Immature natural killer cell (primary cell): ENCODE measurements at regions not wholly inside any gene's neighbourhood (a gene's known extent, or its start where the extent isn't known, plus 50 kb on each side); places are given as distances from the start of the nearest gene placed in this dataset.
A peak's percentile ranks its signal among the peaks of the same experiment; 100 is the strongest.

Source experiments
- DNase-seq, 3 donors: peaks; one replicate each; pipeline ENCODE4 v3.0.0; 2022; ENCODE audit warnings: mixed read lengths in 1 of 3
- H3K27ac Mint-ChIP-seq, 6 donors: one replicate each; pipeline ENCODE4 v1.8.0; 2020; ENCODE audit warnings: mixed read lengths in 6 of 6, mild to moderate bottlenecking in 5 of 6, inconsistent platforms in 4 of 6, moderate library complexity in 3 of 6
- H3K27me3 Mint-ChIP-seq, 3 donors: one replicate each; pipeline ENCODE4 v1.8.0; 2020 to 2021; ENCODE audit warnings: low read depth in 3 of 3, mild to moderate bottlenecking in 3 of 3, mixed read lengths in 3 of 3, moderate library complexity in 3 of 3, inconsistent platforms in 1 of 3
- H3K36me3 Mint-ChIP-seq, 3 donors: one replicate each; pipeline ENCODE4 v1.8.0; 2020; ENCODE audit warnings: mixed read lengths in 3 of 3, inconsistent platforms in 2 of 3, mild to moderate bottlenecking in 2 of 3
- H3K4me1 Mint-ChIP-seq, 2 donors: one replicate each; pipeline ENCODE4 v1.8.0; 2020; ENCODE audit warnings: inconsistent platforms in 2 of 2, mild to moderate bottlenecking in 2 of 2, mixed read lengths in 2 of 2, moderate library complexity in 1 of 2
- H3K4me3 Mint-ChIP-seq, 5 donors: one replicate each; pipeline ENCODE4 v1.8.0; 2020; ENCODE audit warnings: mild to moderate bottlenecking in 5 of 5, mixed read lengths in 5 of 5, inconsistent platforms in 3 of 5, moderate library complexity in 3 of 5
- H3K9me3 Mint-ChIP-seq, 6 donors: one replicate each; pipeline ENCODE4 v1.8.0; 2020; ENCODE audit warnings: mild to moderate bottlenecking in 6 of 6, mixed read lengths in 6 of 6, inconsistent platforms in 4 of 6, moderate library complexity in 3 of 6

- Mint-ChIP-seq H3K27me3 (peaks cover 0 to 15% (median 1%) of the 10 kb centered on the region in 3 donors), H3K27ac (no peak overlapping the region), H3K36me3 (no peaks in the 10 kb centered on the region), H3K4me1 (no peaks in the 10 kb centered on the region), H3K9me3 (peaks cover 0 to 2% (median 0%) of the 10 kb centered on the region in 6 donors), H3K4me3 (no peak overlapping the region)
- DNase-seq: no peak
Observed at GRCh38 chr1:34681480-34682451, 73.1 kb upstream of the GJB5 start.

GRCh38 chr1:34682452-34683223 lies 72.2 kb upstream of the GJB5 start:
- Mint-ChIP-seq H3K27me3 (peaks cover 0 to 15% (median 1%) of the 10 kb centered on the region in 3 donors), H3K27ac (no peak overlapping the region)

GRCh38 chr1:34683616-34684015 lies 71.2 kb upstream of the GJB5 start:
- Mint-ChIP-seq H3K4me1 (no peaks in the 10 kb centered on the region), H3K36me3 (no peaks in the 10 kb centered on the region), H3K27me3 (peaks cover 0 to 11% (median 3%) of the 10 kb centered on the region in 3 donors), H3K9me3 (peaks cover 0 to 2% (median 0%) of the 10 kb centered on the region in 6 donors), H3K27ac (no peak overlapping the region), H3K4me3 (no peak overlapping the region)
- no peak for DNase-seq

More at GRCh38 chr1:34682452-34683223, 72.2 kb upstream of the GJB5 start:
- Mint-ChIP-seq H3K4me1 (no peaks in the 10 kb centered on the region), H3K9me3 (peaks cover 0 to 2% (median 0%) of the 10 kb centered on the region in 6 donors), H3K4me3 (no peak overlapping the region), H3K36me3 (no peaks in the 10 kb centered on the region)
- no peak for DNase-seq

GRCh38 chr1:34684266-34684665 lies 70.6 kb upstream of the GJB5 start:
- H3K4me1 Mint-ChIP-seq: no peaks in the 10 kb centered on the region
- H3K4me3 Mint-ChIP-seq: no peak overlapping the region
- no peak overlapping the region for H3K27ac Mint-ChIP-seq
- peaks cover 0 to 9% (median 3%) of the 10 kb centered on the region in 3 donors for H3K27me3 Mint-ChIP-seq
- no peak for DNase-seq
- H3K36me3 Mint-ChIP-seq: no peaks in the 10 kb centered on the region
- peaks cover 0 to 2% (median 0%) of the 10 kb centered on the region in 6 donors for H3K9me3 Mint-ChIP-seq

- H3K27ac Mint-ChIP-seq: no peak overlapping the region
- H3K27me3 Mint-ChIP-seq: peaks cover 0 to 9% (median 3%) of the 10 kb centered on the region in 3 donors
- peaks cover 0 to 2% (median 0%) of the 10 kb centered on the region in 6 donors for H3K9me3 Mint-ChIP-seq
- H3K4me1 Mint-ChIP-seq: no peaks in the 10 kb centered on the region
- no peaks in the 10 kb centered on the region for H3K36me3 Mint-ChIP-seq
- H3K4me3 Mint-ChIP-seq: no peak overlapping the region
- DNase-seq: no peak
Observed at GRCh38 chr1:34685225-34685624, 69.6 kb upstream of the GJB5 start.

GRCh38 chr1:34686531-34686930 lies 68.3 kb upstream of the GJB5 start:
- H3K27ac Mint-ChIP-seq: no peak overlapping the region
- no peak for DNase-seq
- H3K4me1 Mint-ChIP-seq: no peaks in the 10 kb centered on the region
- no peaks in the 10 kb centered on the region for H3K36me3 Mint-ChIP-seq
- peaks cover 0 to 2% (median 0%) of the 10 kb centered on the region in 6 donors for H3K9me3 Mint-ChIP-seq
- no peak overlapping the region for H3K4me3 Mint-ChIP-seq
- peaks cover 0 to 9% (median 5%) of the 10 kb centered on the region in 3 donors for H3K27me3 Mint-ChIP-seq

- no peak overlapping the region for H3K4me3 Mint-ChIP-seq
- H3K27ac Mint-ChIP-seq: no peak overlapping the region
- no peak for DNase-seq
- H3K9me3 Mint-ChIP-seq: peaks cover 0 to 2% (median 0%) of the 10 kb centered on the region in 6 donors
- H3K27me3 Mint-ChIP-seq: peaks cover 0 to 12% (median 7%) of the 10 kb centered on the region in 3 donors
- no peaks in the 10 kb centered on the region for H3K4me1 Mint-ChIP-seq
- H3K36me3 Mint-ChIP-seq: no peaks in the 10 kb centered on the region
Observed at GRCh38 chr1:34688006-34688741, 66.7 kb upstream of the GJB5 start.

- no peak overlapping the region for H3K27ac Mint-ChIP-seq
- no peak for DNase-seq
- peaks cover 2 to 9% (median 4%) of the 10 kb centered on the region in 3 donors for H3K27me3 Mint-ChIP-seq
- H3K4me1 Mint-ChIP-seq: no peaks in the 10 kb centered on the region
- no peak overlapping the region for H3K4me3 Mint-ChIP-seq
- no peaks in the 10 kb centered on the region for H3K36me3 Mint-ChIP-seq
- H3K9me3 Mint-ChIP-seq: peaks cover 0 to 2% (median 0%) of the 10 kb centered on the region in 6 donors
Observed at GRCh38 chr1:34690269-34690668, 64.6 kb upstream of the GJB5 start.

- H3K9me3 Mint-ChIP-seq: no peaks in the 10 kb centered on the region
- H3K4me3 Mint-ChIP-seq: no peak overlapping the region
- H3K27ac Mint-ChIP-seq: no peak overlapping the region
- DNase-seq: no peak
- no peaks in the 10 kb centered on the region for H3K4me1 Mint-ChIP-seq
- peaks cover 3 to 8% (median 7%) of the 10 kb centered on the region in 3 donors for H3K27me3 Mint-ChIP-seq
- no peaks in the 10 kb centered on the region for H3K36me3 Mint-ChIP-seq
Observed at GRCh38 chr1:34693081-34693480, 61.8 kb upstream of the GJB5 start.

GRCh38 chr1:34694383-34694782 lies 60.5 kb upstream of the GJB5 start:
- H3K9me3 Mint-ChIP-seq: no peaks in the 10 kb centered on the region
- H3K27me3 Mint-ChIP-seq: peaks cover 3 to 8% (median 7%) of the 10 kb centered on the region in 3 donors
- H3K27ac Mint-ChIP-seq: peak overlapping the region in 1 of 6 donors; percentile 34
- no peak overlapping the region for H3K4me3 Mint-ChIP-seq
- H3K4me1 Mint-ChIP-seq: no peaks in the 10 kb centered on the region
- no peak for DNase-seq
- H3K36me3 Mint-ChIP-seq: no peaks in the 10 kb centered on the region

- no peak for DNase-seq
- H3K4me1 Mint-ChIP-seq: no peaks in the 10 kb centered on the region
- no peak overlapping the region for H3K4me3 Mint-ChIP-seq
- H3K27me3 Mint-ChIP-seq: peaks cover 3 to 9% (median 7%) of the 10 kb centered on the region in 3 donors
- H3K27ac Mint-ChIP-seq: no peak overlapping the region
- no peaks in the 10 kb centered on the region for H3K9me3 Mint-ChIP-seq
- H3K36me3 Mint-ChIP-seq: no peaks in the 10 kb centered on the region
Observed at GRCh38 chr1:34695580-34695979, 59.3 kb upstream of the GJB5 start.

GRCh38 chr1:34696230-34696629 lies 58.6 kb upstream of the GJB5 start:
- no peak for DNase-seq
- H3K27me3 Mint-ChIP-seq: peaks cover 3 to 9% (median 7%) of the 10 kb centered on the region in 3 donors
- no peak overlapping the region for H3K4me3 Mint-ChIP-seq
- no peaks in the 10 kb centered on the region for H3K9me3 Mint-ChIP-seq
- no peaks in the 10 kb centered on the region for H3K36me3 Mint-ChIP-seq
- H3K27ac Mint-ChIP-seq: no peak overlapping the region
- H3K4me1 Mint-ChIP-seq: no peaks in the 10 kb centered on the region

- no peaks in the 10 kb centered on the region for H3K4me1 Mint-ChIP-seq
Observed at GRCh38 chr1:34696981-34697380, 57.9 kb upstream of the GJB5 start.

More at GRCh38 chr1:34696981-34697380, 57.9 kb upstream of the GJB5 start:
- Mint-ChIP-seq H3K27ac (no peak overlapping the region), H3K36me3 (no peaks in the 10 kb centered on the region), H3K4me3 (no peak overlapping the region), H3K27me3 (peaks cover 3 to 9% (median 3%) of the 10 kb centered on the region in 3 donors), H3K9me3 (no peaks in the 10 kb centered on the region)
- DNase-seq: no peak
